B cell (primary cell): ENCODE measurements at regions not wholly inside any gene's neighbourhood (a gene's known extent, or its start where the extent isn't known, plus 50 kb on each side); places are given as distances from the start of the nearest gene placed in this dataset.

Experiments used
- ATAC-seq: fragments of 200-7000 bp; cut with Tn5 transposase; one replicate; pipeline ENCODE4 v1.10.0; 2021; ENCODE audit warnings: low read depth, mild to moderate bottlenecking, moderate number of reproducible peaks, moderate library complexity
- CTCF ChIA-PET: fragments of 350-600 bp; sonication (Branson Sonifier 250); formaldehyde crosslinking; loops from one replicate; lab custom pipeline; 2021; ENCODE audit warnings: antibody characterized with exemption, inconsistent platforms; lab: Charles Lee
- POLR2A ChIA-PET: fragments of 350-600 bp; sonication (Branson Sonifier 250); formaldehyde crosslinking; loops from one replicate; lab custom pipeline; 2021; ENCODE audit warnings: antibody characterized with exemption; lab: Charles Lee
- DNase-seq: peaks from one replicate; pipeline ENCODE4 v3.0.0; 2013
- H2AFZ ChIP-seq: 2 replicates; pipeline ENCODE4 v1.6.1; 2012; ENCODE audit warnings: mild to moderate bottlenecking, low read depth, low read length; ENCODE audit not compliant: insufficient read depth, poor library complexity, severe bottlenecking
- H3K27ac ChIP-seq, 2 donors: 1 replicate in 1 of 2; 2 replicates in 1 of 2; pipeline ENCODE4 v1.5.1; 2012 to 2013; ENCODE audit warnings: low read length in 2 of 2, mild to moderate bottlenecking in 2 of 2, moderate library complexity in 1 of 2
- H3K27me3 ChIP-seq, 4 experiments: fragments of 200-600 bp in 1 of 4; sonication (generic) in 1 of 4; replicated peaks in 1 of 4; 1 replicate in 2 of 4; 2 replicates in 2 of 4; pipeline versions ENCODE4 v1.6.1 to v1.7.0; 2013 to 2016; ENCODE audit warnings: low read length in 3 of 4, mild to moderate bottlenecking in 2 of 4, mixed read lengths in 1 of 4, moderate library complexity in 1 of 4; ENCODE audit not compliant: insufficient read depth in 4 of 4, control insufficient read depth in 3 of 4; ENCODE audit errors: control extremely low read depth in 1 of 4
- H3K36me3 ChIP-seq, 2 experiments: replicated peaks in 1 of 2; 1 replicate in 1 of 2; 2 replicates in 1 of 2; pipeline versions ENCODE4 v1.6.1 to v1.7.1; 2013; ENCODE audit warnings: low read length in 1 of 2; ENCODE audit not compliant: insufficient read depth in 2 of 2, control insufficient read depth in 1 of 2; ENCODE audit errors: control extremely low read depth in 1 of 2, extremely low read depth in 1 of 2
- H3K4me1 ChIP-seq, 2 donors: fragments of 200-600 bp in 1 of 2; sonication (generic) in 1 of 2; 1 replicate in 1 of 2; 2 replicates in 1 of 2; pipeline versions ENCODE4 v1.5.1 to v1.6.1; 2013 to 2017; ENCODE audit warnings: low read length in 2 of 2; ENCODE audit not compliant: control insufficient read depth in 2 of 2, insufficient read depth in 2 of 2
- H3K4me2 ChIP-seq: replicated peaks from 2 replicates; pipeline ENCODE3; 2012; ENCODE audit warnings: mild to moderate bottlenecking, low read depth, low read length; ENCODE audit not compliant: poor library complexity, severe bottlenecking
- H3K4me3 ChIP-seq, 5 experiments: fragments of 200-600 bp in 1 of 5; sonication (generic) in 1 of 5; 1 replicate in 3 of 5; 2 replicates in 2 of 5; pipeline versions ENCODE4 v1.5.1 to v1.7.0; 2011 to 2016; ENCODE audit warnings: low read length in 4 of 5, mild to moderate bottlenecking in 4 of 5, low read depth in 2 of 5, control low read depth in 1 of 5, moderate library complexity in 1 of 5; ENCODE audit not compliant: insufficient read depth in 1 of 5; ENCODE audit errors: control extremely low read depth in 1 of 5, extremely low read depth in 1 of 5
- H3K79me2 ChIP-seq: fragments of 200-600 bp; sonication (generic); one replicate; pipeline ENCODE4 v1.6.0; 2016; ENCODE audit warnings: low read length; ENCODE audit not compliant: control insufficient read depth, insufficient read depth
- H3K9ac ChIP-seq: fragments of 200-600 bp; sonication (generic); 2 replicates; pipeline ENCODE4 v1.6.1; 2017; ENCODE audit warnings: mild to moderate bottlenecking, low read length, moderate library complexity
- H3K9me3 ChIP-seq, 3 donors: one replicate each; pipeline versions ENCODE4 v1.6.1 to v1.7.1; 2013; ENCODE audit warnings: low read length in 2 of 3; ENCODE audit not compliant: control insufficient read depth in 2 of 3, insufficient read depth in 1 of 3; ENCODE audit errors: control extremely low read depth in 1 of 3
- H4K20me1 ChIP-seq: 2 replicates; pipeline ENCODE4 v1.6.0; 2012; ENCODE audit warnings: mild to moderate bottlenecking, low read length; ENCODE audit not compliant: insufficient read depth, control insufficient read depth, poor library complexity, severe bottlenecking
- H3K27ac Mint-ChIP-seq: one replicate; pipeline ENCODE4 v1.8.0; 2021; ENCODE audit warnings: mixed read lengths
- H3K27me3 Mint-ChIP-seq: one replicate; pipeline ENCODE4 v1.8.0; 2021; ENCODE audit warnings: mixed read lengths
- H3K4me1 Mint-ChIP-seq: one replicate; pipeline ENCODE4 v1.8.0; 2021; ENCODE audit warnings: mixed read lengths
- H3K4me3 Mint-ChIP-seq: one replicate; pipeline ENCODE4 v1.8.0; 2021; ENCODE audit warnings: mixed read lengths
- H3K9me3 Mint-ChIP-seq: one replicate; pipeline ENCODE4 v1.8.0; 2022; ENCODE audit warnings: mixed read lengths; ENCODE audit not compliant: insufficient read depth
- CTCF ChIP-seq: fragments of 200-600 bp; IDR thresholded peaks from one replicate; pipeline ENCODE4 v1.8.0; 2022; ENCODE audit warnings: antibody characterized with exemption, mild to moderate bottlenecking
- EZH2 ChIP-seq: IDR thresholded peaks from 2 replicates; pipeline ENCODE4 v1.6.1; 2012; ENCODE audit warnings: borderline replicate concordance, low read depth, mild to moderate bottlenecking, moderate library complexity, low read length; ENCODE audit not compliant: insufficient read depth, poor library complexity, severe bottlenecking
- WGBS: methylation state at CpG from one replicate; pipeline ENCODE4 v1.1.5; 2013; ENCODE audit warnings: missing lambda C conversion rate; ENCODE audit not compliant: insufficient coverage; 5-methylcytosine and 5-hydroxymethylcytosine counted together
- intact Hi-C: fragments of 100-400 bp; cut with micrococcal nuclease; formaldehyde crosslinking; loops from one replicate; pipeline ENCODE4 v1.10.0; 2022

GRCh38 chr5:117623042-117623805 is 1048.6 kb upstream of the SEMA6A start:
- ATAC-seq (no peak), DNase-seq (no peak)
- H3K27ac Mint-ChIP-seq: no peak overlapping the region
- no peaks in the 10 kb centered on the region for H3K4me1 Mint-ChIP-seq
- TF ChIP-seq EZH2 (no peak), CTCF (no peak)
- intact Hi-C loops: no loop called here
- no peak overlapping the region for H3K4me2 ChIP-seq
- no peak overlapping the region for H3K4me3 Mint-ChIP-seq
- no peak overlapping the region for H3K9ac ChIP-seq
- no peaks in the 10 kb centered on the region for H3K79me2 ChIP-seq
- peaks cover 13% of the 10 kb centered on the region for H3K9me3 Mint-ChIP-seq
- no peaks in the 10 kb centered on the region for H3K9me3 ChIP-seq
- POLR2A ChIA-PET: no interaction called here
- 13% methylated on average over 1 of the region's 3 CpGs for WGBS
- no peaks in the 10 kb centered on the region for H4K20me1 ChIP-seq
- H3K27me3 Mint-ChIP-seq: no peaks in the 10 kb centered on the region
- no peaks in the 10 kb centered on the region for H3K36me3 ChIP-seq
- no peak overlapping the region for H2AFZ ChIP-seq
- H3K27me3 ChIP-seq: no peaks in the 10 kb centered on the region
- CTCF ChIA-PET: no interaction called here
- no peak overlapping the region for H3K27ac ChIP-seq
- no peak overlapping the region for H3K4me3 ChIP-seq
- no peaks in the 10 kb centered on the region for H3K4me1 ChIP-seq

- H3K36me3 ChIP-seq: no peaks in the 10 kb centered on the region
- H3K9ac ChIP-seq: no peak overlapping the region
- no peak overlapping the region for H3K4me2 ChIP-seq
- Mint-ChIP-seq H3K27me3 (no peaks in the 10 kb centered on the region), H3K4me3 (no peak overlapping the region), H3K9me3 (peaks cover 9% of the 10 kb centered on the region), H3K4me1 (no peaks in the 10 kb centered on the region), H3K27ac (no peak overlapping the region)
- no peak overlapping the region for H3K4me3 ChIP-seq
- H2AFZ ChIP-seq: no peak overlapping the region
- ChIA-PET POLR2A (no interaction called here), CTCF (no interaction called here)
- no peaks in the 10 kb centered on the region for H3K4me1 ChIP-seq
- no peaks in the 10 kb centered on the region for H4K20me1 ChIP-seq
- no peaks in the 10 kb centered on the region for H3K9me3 ChIP-seq
- DNase-seq: no peak
- WGBS: no CpG with 5 or more reads among the region's 1 CpG
- intact Hi-C loops: no loop called here
- TF ChIP-seq CTCF (no peak), EZH2 (no peak)
- ATAC-seq: no peak
- H3K79me2 ChIP-seq: no peaks in the 10 kb centered on the region
- no peak overlapping the region for H3K27ac ChIP-seq
- no peaks in the 10 kb centered on the region for H3K27me3 ChIP-seq
These were observed 1047.3 kb upstream of the SEMA6A start for GRCh38 chr5:117621921-117622320.
